HG03457 (cell line): ENCODE measurements at regions not wholly inside any gene's neighbourhood (a gene's known extent, or its start where the extent isn't known, plus 50 kb on each side); places are given as distances from the start of the nearest gene placed in this dataset.
"Not testable (repeated sequence)": the region's sequence is repeated elsewhere in the genome, so short reads cannot be mapped to it uniquely, and the experiment has no call there.

Experiments used
- ATAC-seq: cut with Tn5 transposase; IDR thresholded peaks from one replicate; pipeline ENCODE4 v1.9.1; 2021; ENCODE audit warnings: moderate number of reproducible peaks; ENCODE audit not compliant: unreplicated experiment

- ATAC-seq = no peak
Observed at GRCh38 chr5:86671536-86671935, 53.8 kb downstream of the COX7C start.

GRCh38 chr5:86674069-86674468 is 56.3 kb downstream of the COX7C start:
- ATAC-seq = no peak

- ATAC-seq = no peak
Observed at GRCh38 chr5:86675311-86675710, 57.6 kb downstream of the COX7C start.

GRCh38 chr5:86679529-86679928 is 61.8 kb downstream of the COX7C start:
- no peak for ATAC-seq

GRCh38 chr5:86679949-86680348 is 62.2 kb downstream of the COX7C start:
- ATAC-seq = no peak

GRCh38 chr5:86684222-86684621 is 66.5 kb downstream of the COX7C start:
- ATAC-seq = no peak

- ATAC-seq = no peak
Observed at GRCh38 chr5:86686046-86686445, 68.3 kb downstream of the COX7C start.

GRCh38 chr5:86688406-86688805 is 70.7 kb downstream of the COX7C start:
- ATAC-seq = no peak

GRCh38 chr5:86689103-86689729 is 71.5 kb downstream of the COX7C start:
- ATAC-seq = no peak

- ATAC-seq = no peak
Observed at GRCh38 chr5:86709157-86709881, 91.6 kb downstream of the COX7C start.

GRCh38 chr5:86716121-86716520 is 98.4 kb downstream of the COX7C start:
- no peak for ATAC-seq

GRCh38 chr5:86731319-86732117 is 113.8 kb downstream of the COX7C start:
- not testable (repeated sequence) for ATAC-seq

- ATAC-seq = no peak
Observed at GRCh38 chr5:86735370-86735769, 117.6 kb downstream of the COX7C start.

GRCh38 chr5:86737579-86737978 is 119.8 kb downstream of the COX7C start:
- ATAC-seq = no peak

- ATAC-seq = no peak
Observed at GRCh38 chr5:86748538-86749105, 130.9 kb downstream of the COX7C start.

- ATAC-seq = no peak
Observed at GRCh38 chr5:86749841-86750240, 132.1 kb downstream of the COX7C start.

GRCh38 chr5:86756839-86757238 is 139.1 kb downstream of the COX7C start:
- no peak for ATAC-seq

- no peak for ATAC-seq
Observed at GRCh38 chr5:86757824-86758223, 140.1 kb downstream of the COX7C start.

- no peak for ATAC-seq
Observed at GRCh38 chr5:86760661-86761060, 142.9 kb downstream of the COX7C start.

GRCh38 chr5:86763929-86764328 is 146.2 kb downstream of the COX7C start:
- ATAC-seq = no peak

GRCh38 chr5:86765778-86766502 is 148.2 kb downstream of the COX7C start:
- no peak for ATAC-seq
